ENCODE measurements at regions not wholly inside any gene's neighbourhood (a gene's known extent, or its start where the extent isn't known, plus 50 kb on each side); places are given as distances from the start of the nearest gene placed in this dataset.

GRCh38 chr16:65500919-65501318 lies 379.1 kb upstream of the CDH11 start:
- Histone ChIP-seq H3K27ac (ENCODE audit: low read depth, low read length) (no peak overlapping the region), H2AFZ (ENCODE audit: low read depth, low read length) (no peak overlapping the region)
- H3K36me3 Mint-ChIP-seq (ENCODE audit: low read depth, unreplicated experiment) = no peaks in the 10 kb centered on the region

GRCh38 chr16:65500007-65500406 lies 378.1 kb upstream of the CDH11 start:
- H3K4me2 ChIP-seq (ENCODE audit: low read length) = no peak overlapping the region
- H3K27ac Mint-ChIP-seq (ENCODE audit: unreplicated experiment) = no peak overlapping the region
- no peaks in the 10 kb centered on the region for H3K27me3 ChIP-seq (ENCODE audit: insufficient read depth, low read length)

More at GRCh38 chr16:65500919-65501318, 379.1 kb upstream of the CDH11 start:
- no peak overlapping the region for H3K9ac ChIP-seq (ENCODE audit: low read length)
- no peaks in the 10 kb centered on the region for H3K9me3 ChIP-seq (ENCODE audit: insufficient read depth, low read depth, low read length)
- Mint-ChIP-seq H3K9me3 (ENCODE audit: unreplicated experiment) (peaks cover 2% of the 10 kb centered on the region), H3K4me3 (ENCODE audit: unreplicated experiment) (no peak overlapping the region), H3K4me1 (ENCODE audit: low read depth, unreplicated experiment) (no peaks in the 10 kb centered on the region), H3K27ac (ENCODE audit: unreplicated experiment) (no peak overlapping the region), H3K27me3 (ENCODE audit: low read depth, unreplicated experiment) (peaks cover 4% of the 10 kb centered on the region)
- DNase-seq (ENCODE audit: low read depth) = no peak
- H3K4me3 ChIP-seq (ENCODE audit: insufficient read depth, low read depth, low read length) = no peak overlapping the region
- H3K36me3 ChIP-seq (ENCODE audit: insufficient read depth, low read length) = no peaks in the 10 kb centered on the region
- peaks cover 7% of the 10 kb centered on the region for H3K4me1 ChIP-seq (ENCODE audit: insufficient read depth, low read length)
- no peaks in the 10 kb centered on the region for H3K79me2 ChIP-seq (ENCODE audit: insufficient read depth, low read length)
- H4K20me1 ChIP-seq (ENCODE audit: insufficient read depth, low read length) = no peaks in the 10 kb centered on the region
- H3K4me2 ChIP-seq (ENCODE audit: low read length) = no peak overlapping the region
- no peak for TF ChIP-seq CTCF (IDR thresholded peaks at IDR 0.05; ENCODE audit: insufficient read depth, low read depth, low read length)
- no peak for TF ChIP-seq EZH2 (IDR thresholded peaks at IDR 0.05; ENCODE audit: insufficient read depth, low read length)
- no peaks in the 10 kb centered on the region for H3K27me3 ChIP-seq (ENCODE audit: insufficient read depth, low read length)
- FAIRE-seq = no peak

More at GRCh38 chr16:65500007-65500406, 378.1 kb upstream of the CDH11 start:
- H3K9me3 Mint-ChIP-seq (ENCODE audit: unreplicated experiment) = peaks cover 2% of the 10 kb centered on the region
- H2AFZ ChIP-seq (ENCODE audit: low read depth, low read length) = peak overlapping the region; percentile 21
- no peaks in the 10 kb centered on the region for H3K36me3 ChIP-seq (ENCODE audit: insufficient read depth, low read length)
- peak; percentile 56 for DNase-seq (ENCODE audit: low read depth)
- peaks cover 7% of the 10 kb centered on the region for H3K4me1 ChIP-seq (ENCODE audit: insufficient read depth, low read length)
- H4K20me1 ChIP-seq (ENCODE audit: insufficient read depth, low read length) = no peaks in the 10 kb centered on the region
- no peak overlapping the region for H3K27ac ChIP-seq (ENCODE audit: low read depth, low read length)
- no peaks in the 10 kb centered on the region for H3K79me2 ChIP-seq (ENCODE audit: insufficient read depth, low read length)
- no peaks in the 10 kb centered on the region for H3K36me3 Mint-ChIP-seq (ENCODE audit: low read depth, unreplicated experiment)
- no peaks in the 10 kb centered on the region for H3K9me3 ChIP-seq (ENCODE audit: insufficient read depth, low read depth, low read length)
- FAIRE-seq = no peak
- H3K4me3 Mint-ChIP-seq (ENCODE audit: unreplicated experiment) = no peak overlapping the region
- H3K27me3 Mint-ChIP-seq (ENCODE audit: low read depth, unreplicated experiment) = peaks cover 4% of the 10 kb centered on the region
- no peaks in the 10 kb centered on the region for H3K4me1 Mint-ChIP-seq (ENCODE audit: low read depth, unreplicated experiment)
- H3K4me3 ChIP-seq (ENCODE audit: insufficient read depth, low read depth, low read length) = no peak overlapping the region
- TF ChIP-seq CTCF (IDR thresholded peaks at IDR 0.05; ENCODE audit: insufficient read depth, low read depth, low read length) (no peak), EZH2 (IDR thresholded peaks at IDR 0.05; ENCODE audit: insufficient read depth, low read length) (no peak)
- H3K9ac ChIP-seq (ENCODE audit: low read length) = no peak overlapping the region
